ENCODE measurements at regions not wholly inside any gene's neighbourhood (a gene's known extent, or its start where the extent isn't known, plus 50 kb on each side); places are given as distances from the start of the nearest gene placed in this dataset.

DNA sequence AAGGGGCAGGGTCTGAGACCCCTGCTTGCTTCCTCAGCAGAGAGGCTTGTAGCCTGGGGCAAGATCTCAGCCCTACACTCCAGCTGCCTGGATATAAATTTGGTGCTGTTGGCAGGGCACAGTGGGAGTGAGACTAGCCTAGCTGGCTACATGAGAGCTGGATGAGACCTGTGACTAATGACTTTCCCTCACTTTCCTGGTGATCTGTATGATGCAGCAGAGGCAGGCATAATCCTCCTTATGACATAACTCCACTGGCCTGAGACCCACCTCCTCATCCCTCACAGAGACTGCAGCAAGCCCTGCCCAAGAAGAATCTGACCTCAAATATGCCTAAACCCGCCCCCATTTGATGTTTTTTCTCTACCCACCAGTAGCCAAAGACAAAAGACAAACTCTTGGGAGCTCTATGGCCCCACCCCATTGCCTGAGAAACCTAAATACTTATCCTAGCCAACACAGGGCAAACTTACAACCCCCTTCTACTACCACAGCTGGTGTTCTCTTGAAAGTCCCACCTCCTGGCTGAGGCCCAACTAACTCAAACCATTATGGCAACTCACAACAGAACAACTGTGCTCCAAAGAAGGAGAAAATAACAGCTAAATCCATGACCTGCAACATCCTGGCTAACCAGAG is 102.7 kb downstream of the NR4A2 start:
- no peak for DNase-seq (ENCODE audit: low read depth in 1 of 2, low spot score in 2 of 2)
- TF ChIP-seq SAP30 (IDR thresholded peaks at IDR 0.05; ENCODE audit: insufficient read depth, insufficient replicate concordance, low read length) = no peak
- no peak for TF ChIP-seq CBX5 (IDR thresholded peaks at IDR 0.05; ENCODE audit: low read depth, low read length)
- no peak for TF ChIP-seq RBBP5 (IDR thresholded peaks at IDR 0.05; ENCODE audit: borderline replicate concordance, low read depth, low read length)
- TF ChIP-seq, protein P1, sequence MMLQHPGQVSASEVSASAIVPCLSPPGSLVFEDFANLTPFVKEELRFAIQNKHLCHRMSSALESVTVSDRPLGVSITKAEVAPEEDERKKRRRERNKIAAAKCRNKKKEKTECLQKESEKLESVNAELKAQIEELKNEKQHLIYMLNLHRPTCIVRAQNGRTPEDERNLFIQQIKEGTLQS (IDR thresholded peaks at IDR 0.05; ENCODE audit: insufficient read depth, low read depth, low read length) = no peak
- no peak for TF ChIP-seq NANOG (IDR thresholded peaks at IDR 0.05; ENCODE audit: insufficient read depth, low read depth, low read length, poor library complexity, severe bottlenecking)
- TF ChIP-seq JUND (IDR thresholded peaks at IDR 0.05; ENCODE audit: low read length) = no peak
- no peak for TF ChIP-seq RAD21 (IDR thresholded peaks at IDR 0.05 in 1 of 2, conservative IDR thresholded peaks at IDR 0.05 in 1 of 2; ENCODE audit: low read depth in 2 of 2, low read length in 2 of 2)
- no peak for TF ChIP-seq TCF12 (IDR thresholded peaks at IDR 0.05; ENCODE audit: low read depth, low read length)
- no peak for TF ChIP-seq BACH1 (IDR thresholded peaks at IDR 0.05; ENCODE audit: low read length)
- TF ChIP-seq RXRA (IDR thresholded peaks at IDR 0.05; ENCODE audit: insufficient read depth, low read depth, low read length) = no peak
- TF ChIP-seq EZH2 (IDR thresholded peaks at IDR 0.05; ENCODE audit: low read depth, low read length, severe bottlenecking) = no peak
- no peak for TF ChIP-seq KDM5A (IDR thresholded peaks at IDR 0.05; ENCODE audit: low read length)

More for the DNA sequence above, 102.7 kb downstream of the NR4A2 start:
- no peak overlapping the region for H2BK20ac ChIP-seq (ENCODE audit: low read length)
- H3K36me3 ChIP-seq (ENCODE audit: control insufficient read depth in 2 of 4, insufficient read depth in 4 of 4, low read length in 3 of 4) = no peaks in the 10 kb centered on the region
- H3K27me3 ChIP-seq (replicated peaks in 1 of 4; ENCODE audit: control insufficient read depth in 3 of 4, extremely low read depth in 1 of 4, insufficient read depth in 3 of 4, low read length in 3 of 4) = no peaks in the 10 kb centered on the region
- no peak overlapping the region for H2BK15ac ChIP-seq (ENCODE audit: low read length)
- CTCF ChIA-PET (ENCODE audit: partially characterized antibody) = interaction anchor here (1.1 to 1.2 kb wide), 2 partner anchors 10 to 14 kb away, joined by 3 to 4 read pairs; no protein-coding TSS in a partner anchor
- 92% methylated on average over 1 of the region's 1 CpG; no CpG with 5 or more reads in 1 of the 2 experiments for WGBS, 2 experiments (ENCODE audit: extremely low coverage in 1 of 2, insufficient coverage in 1 of 2, insufficient read length in 1 of 2, insufficient replicate concordance in 2 of 2, low coverage in 1 of 2, low lambda C conversion rate in 2 of 2, missing lambda C conversion rate in 1 of 2)
- no peak overlapping the region for H2BK120ac ChIP-seq (replicated peaks; ENCODE audit: low read depth, low read length)
- no peak overlapping the region for H4K91ac ChIP-seq (replicated peaks; ENCODE audit: insufficient read length, low read length)
- no peak overlapping the region for H3K27ac ChIP-seq (ENCODE audit: low read depth, low read length)
- no peak overlapping the region; a peak in 1 of 4 replicates for H3K4me2 ChIP-seq (ENCODE audit: insufficient read depth in 1 of 2, low read depth in 2 of 2, low read length in 2 of 2)
- no peak overlapping the region for H2AFZ ChIP-seq (ENCODE audit: low read length)
- no peak overlapping the region for H4K5ac ChIP-seq (ENCODE audit: insufficient read length, low read depth, low read length)
- no peaks in the 10 kb centered on the region for H3K23me2 ChIP-seq (ENCODE audit: low read depth, low read length)
- no peak overlapping the region for H2AK5ac ChIP-seq (ENCODE audit: low read depth, low read length)
- H3K18ac ChIP-seq (ENCODE audit: extremely low read depth, low read length) = no peak overlapping the region
- H2BK12ac ChIP-seq (ENCODE audit: low read depth, low read length) = no peak overlapping the region
- H4K8ac ChIP-seq (ENCODE audit: extremely low read depth, insufficient read depth, low read length) = no peak overlapping the region
- H3K4ac ChIP-seq (replicated peaks; ENCODE audit: insufficient read length, low read depth, low read length) = no peak overlapping the region
- no peaks in the 10 kb centered on the region for H4K20me1 ChIP-seq (replicated peaks in 1 of 2; ENCODE audit: control insufficient read depth in 1 of 2, insufficient read depth in 2 of 2, low read length in 2 of 2)
- no peak overlapping the region for H2BK5ac ChIP-seq (ENCODE audit: low read depth, low read length)
- H3K14ac ChIP-seq (ENCODE audit: insufficient read length) = no peak overlapping the region
- H3K79me1 ChIP-seq (ENCODE audit: low read depth, low read length) = no peaks in the 10 kb centered on the region; the same call in 1 of the 2 replicates
- H3K23ac ChIP-seq (ENCODE audit: insufficient read length) = no peak overlapping the region
- no peak overlapping the region for H3K9ac ChIP-seq (replicated peaks in 1 of 4; ENCODE audit: extremely low read depth in 1 of 4, low read depth in 3 of 4, low read length in 3 of 4)
- POLR2A ChIA-PET (ENCODE audit: partially characterized antibody) = interaction anchor here (0.8 kb wide), 1 partner anchor 25 kb away, joined by 3 read pairs; no protein-coding TSS in a partner anchor
- no peak overlapping the region for H3K56ac ChIP-seq (replicated peaks; ENCODE audit: insufficient read length, low read depth, low read length)
- H3K9me3 ChIP-seq (ENCODE audit: insufficient read depth in 2 of 2, low read depth in 1 of 2, low read length in 1 of 2) = no peaks in the 10 kb centered on the region
- H3K4me3 ChIP-seq (ENCODE audit: extremely low read depth in 1 of 4, insufficient read depth in 2 of 4, low read depth in 3 of 4, low read length in 4 of 4) = no peak overlapping the region
- H3K79me2 ChIP-seq (ENCODE audit: control insufficient read depth in 1 of 2, insufficient read depth in 2 of 2, low read length in 2 of 2) = peaks cover 4 to 18% of the 10 kb centered on the region in 2 experiments; a peak in 3 of 4 replicates
- H3K4me1 ChIP-seq (replicated peaks in 1 of 4; ENCODE audit: control insufficient read depth in 3 of 4, insufficient read depth in 4 of 4, low read length in 3 of 4) = peaks cover 0 to 6% (median 0%) of the 10 kb centered on the region in 4 experiments; a peak in 2 of 7 replicates
- FAIRE-seq = no peak

All from H1 (cell line).